ENCODE measurements at regions not wholly inside any gene's neighbourhood (a gene's known extent, or its start where the extent isn't known, plus 50 kb on each side); places are given as distances from the start of the nearest gene placed in this dataset.

DNA sequence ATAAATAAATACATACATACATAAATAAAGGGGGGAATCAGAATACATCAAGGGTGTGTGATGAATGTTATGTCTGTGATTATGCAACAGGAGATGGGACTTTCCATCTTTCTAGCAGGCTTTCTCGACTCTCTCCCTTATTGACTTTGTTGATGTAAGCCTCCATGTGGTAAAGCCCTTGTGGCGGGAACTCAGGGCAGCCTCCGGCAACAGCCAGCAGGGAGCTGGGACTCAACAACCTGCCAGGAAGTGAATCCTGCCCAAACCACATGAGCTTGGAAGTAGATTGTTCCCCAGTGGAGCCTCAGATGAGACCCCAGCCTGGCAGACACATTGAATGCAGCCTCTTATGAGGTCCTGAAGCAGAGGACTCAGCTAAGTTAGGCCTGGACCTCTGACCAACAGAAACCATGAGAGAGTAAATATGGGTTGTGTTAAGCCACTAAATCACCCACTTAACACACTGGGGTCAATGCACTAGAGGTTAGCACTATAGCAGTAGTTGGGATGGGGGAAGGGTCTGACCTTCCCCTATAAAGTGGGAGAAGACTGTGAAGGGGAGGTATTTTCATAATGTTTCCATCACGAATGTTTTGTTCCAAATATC lies 104.0 kb downstream of the JCAD start:
- TF ChIP-seq CTCF (conservative IDR thresholded peaks at IDR 0.05; ENCODE audit: low read length) (no peak), EZH2phosphoT487 (IDR thresholded peaks at IDR 0.05; ENCODE audit: borderline replicate concordance) (no peak)

All from Loucy (cell line).